Neural progenitor cell (in vitro differentiated cells): ENCODE measurements at regions not wholly inside any gene's neighbourhood (a gene's known extent, or its start where the extent isn't known, plus 50 kb on each side); places are given as distances from the start of the nearest gene placed in this dataset.
"Not testable (repeated sequence)": the region's sequence is repeated elsewhere in the genome, so short reads cannot be mapped to it uniquely, and the experiment has no call there.

Experiments
- DNase-seq: peaks from one replicate; pipeline ENCODE4 v3.0.0-alpha.2; 2016; ENCODE audit warnings: low spot score
- H2AFZ ChIP-seq: fragments of 200-600 bp; sonication (generic); replicated peaks from 2 replicates; pipeline ENCODE4 v1.6.1; 2016; ENCODE audit warnings: antibody characterized with exemption
- H3F3A ChIP-seq: fragments of 200-600 bp; sonication (generic); 2 replicates; pipeline ENCODE4 v1.6.1; 2016; ENCODE audit warnings: antibody characterized with exemption, low read depth
- H3K27ac ChIP-seq: fragments of 200-600 bp; sonication (generic); 2 replicates; pipeline ENCODE4 v1.5.1; 2016; ENCODE audit warnings: mild to moderate bottlenecking
- H3K27me3 ChIP-seq: fragments of 200-600 bp; sonication (generic); 2 replicates; pipeline ENCODE4 v1.6.1; 2016; ENCODE audit warnings: mild to moderate bottlenecking, moderate library complexity
- H3K36me3 ChIP-seq: fragments of 200-600 bp; sonication (generic); 2 replicates; pipeline ENCODE4 v1.5.1; 2016
- H3K4me1 ChIP-seq: fragments of 200-600 bp; sonication (generic); 2 replicates; pipeline ENCODE4 v1.6.1; 2016; ENCODE audit warnings: mixed run types
- H3K4me2 ChIP-seq: fragments of 200-600 bp; sonication (generic); 2 replicates; pipeline ENCODE4 v1.6.1; 2016
- H3K4me3 ChIP-seq: fragments of 200-600 bp; sonication (generic); 2 replicates; pipeline ENCODE4 v1.5.1; 2016
- H3K79me2 ChIP-seq: fragments of 200-600 bp; sonication (generic); 2 replicates; pipeline ENCODE4 v1.6.1; 2016; ENCODE audit warnings: low read depth
- H3K9ac ChIP-seq: fragments of 200-600 bp; sonication (generic); 2 replicates; pipeline ENCODE4 v1.6.1; 2016
- H3K9me3 ChIP-seq: fragments of 200-600 bp; sonication (generic); 2 replicates; pipeline ENCODE4 v1.5.1; 2016; ENCODE audit warnings: low read depth
- H4K20me1 ChIP-seq: fragments of 200-600 bp; sonication (generic); 2 replicates; pipeline ENCODE4 v1.6.1; 2016; ENCODE audit warnings: low read depth
- H3K27ac Mint-ChIP-seq: 3 replicates; pipeline ENCODE4 v1.8.0; 2021; ENCODE audit warnings: mixed read lengths
- H3K27me3 Mint-ChIP-seq: 2 replicates; pipeline ENCODE4 v1.8.0; 2022; ENCODE audit warnings: low read depth, mild to moderate bottlenecking, inconsistent platforms, moderate library complexity, mixed read lengths; ENCODE audit not compliant: insufficient read depth
- H3K36me3 Mint-ChIP-seq: 3 replicates; pipeline ENCODE4 v1.8.0; 2021; ENCODE audit warnings: mixed read lengths
- H3K4me1 Mint-ChIP-seq: 3 replicates; pipeline ENCODE4 v1.8.0; 2021; ENCODE audit warnings: mixed read lengths
- H3K4me3 Mint-ChIP-seq: 3 replicates; pipeline ENCODE4 v1.8.0; 2021; ENCODE audit warnings: mild to moderate bottlenecking, moderate library complexity, mixed read lengths
- H3K9me3 Mint-ChIP-seq: 3 replicates; pipeline ENCODE4 v1.8.0; 2020; ENCODE audit warnings: mixed read lengths
- CTCF ChIP-seq: fragments of 200-600 bp; sonication (generic); IDR thresholded peaks from 2 replicates; pipeline ENCODE4 v1.5.1; 2017; ENCODE audit warnings: antibody characterized with exemption, mild to moderate bottlenecking
- EZH2 ChIP-seq: fragments of 200-600 bp; sonication (generic); IDR thresholded peaks from 2 replicates; pipeline ENCODE4 v1.6.1; 2017; ENCODE audit warnings: antibody characterized with exemption, mild to moderate bottlenecking, moderate library complexity
- EZH2phosphoT487 ChIP-seq: fragments of 200-600 bp; sonication (generic); IDR thresholded peaks from 2 replicates; pipeline ENCODE4 v1.6.1; 2017; ENCODE audit warnings: antibody characterized with exemption

GRCh38 chr5:93355691-93356090 is 225.3 kb downstream of the NR2F1-AS1 start:
- H3K4me2 ChIP-seq = no peak overlapping the region
- no peaks in the 10 kb centered on the region for H3K9me3 ChIP-seq
- H3K9ac ChIP-seq = no peak overlapping the region
- no peaks in the 10 kb centered on the region for H3K36me3 ChIP-seq
- H3K27me3 ChIP-seq = no peaks in the 10 kb centered on the region
- no peaks in the 10 kb centered on the region for H3F3A ChIP-seq
- no peak overlapping the region for H3K27ac ChIP-seq
- no peaks in the 10 kb centered on the region for H3K79me2 ChIP-seq
- Mint-ChIP-seq H3K27me3 (peaks cover 5% of the 10 kb centered on the region), H3K36me3 (peaks cover 3% of the 10 kb centered on the region), H3K27ac (no peak overlapping the region), H3K4me3 (no peak overlapping the region), H3K4me1 (no peaks in the 10 kb centered on the region), H3K9me3 (peaks cover 6% of the 10 kb centered on the region)
- H4K20me1 ChIP-seq = no peaks in the 10 kb centered on the region
- DNase-seq = no peak
- H3K4me1 ChIP-seq = no peaks in the 10 kb centered on the region
- TF ChIP-seq EZH2phosphoT487 = no peak
- TF ChIP-seq CTCF = no peak
- no peak for TF ChIP-seq EZH2
- H2AFZ ChIP-seq = no peak overlapping the region
- H3K4me3 ChIP-seq = no peak overlapping the region

GRCh38 chr5:93352186-93352585 is 228.8 kb downstream of the NR2F1-AS1 start:
- no peak for DNase-seq
- Histone ChIP-seq H3K4me3 (no peak overlapping the region), H3K27me3 (no peaks in the 10 kb centered on the region), H3K4me2 (no peak overlapping the region), H3K36me3 (no peaks in the 10 kb centered on the region), H3K9me3 (no peaks in the 10 kb centered on the region), H3K4me1 (no peaks in the 10 kb centered on the region), H3K9ac (no peak overlapping the region), H4K20me1 (no peaks in the 10 kb centered on the region), H3F3A (no peaks in the 10 kb centered on the region), H2AFZ (no peak overlapping the region), H3K27ac (no peak overlapping the region), H3K79me2 (no peaks in the 10 kb centered on the region)
- Mint-ChIP-seq H3K4me1 (peaks cover 14% of the 10 kb centered on the region), H3K4me3 (no peak overlapping the region), H3K9me3 (peaks cover 6% of the 10 kb centered on the region), H3K36me3 (no peaks in the 10 kb centered on the region), H3K27me3 (peaks cover 5% of the 10 kb centered on the region), H3K27ac (no peak overlapping the region)
- no peak for TF ChIP-seq CTCF
- no peak for TF ChIP-seq EZH2phosphoT487
- TF ChIP-seq EZH2 = no peak

- H3F3A ChIP-seq = no peaks in the 10 kb centered on the region
- peaks cover 14% of the 10 kb centered on the region for H3K4me1 Mint-ChIP-seq
- no peak overlapping the region for H3K4me3 Mint-ChIP-seq
- no peak overlapping the region for H3K4me2 ChIP-seq
- no peak overlapping the region for H2AFZ ChIP-seq
- no peak for DNase-seq
- H3K4me3 ChIP-seq = no peak overlapping the region
- no peak overlapping the region for H3K27ac Mint-ChIP-seq
- H3K9me3 Mint-ChIP-seq = peaks cover 6% of the 10 kb centered on the region
- peaks cover 5% of the 10 kb centered on the region for H3K27me3 Mint-ChIP-seq
- no peaks in the 10 kb centered on the region for H4K20me1 ChIP-seq
- no peaks in the 10 kb centered on the region for H3K9me3 ChIP-seq
- TF ChIP-seq CTCF (no peak), EZH2phosphoT487 (no peak), EZH2 (no peak)
- no peaks in the 10 kb centered on the region for H3K36me3 Mint-ChIP-seq
- H3K9ac ChIP-seq = no peak overlapping the region
- no peaks in the 10 kb centered on the region for H3K79me2 ChIP-seq
- H3K4me1 ChIP-seq = no peaks in the 10 kb centered on the region
- H3K27me3 ChIP-seq = no peaks in the 10 kb centered on the region
- H3K36me3 ChIP-seq = no peaks in the 10 kb centered on the region
- H3K27ac ChIP-seq = no peak overlapping the region
Observed at GRCh38 chr5:93349613-93350012, 231.4 kb downstream of the NR2F1-AS1 start.

GRCh38 chr5:93348231-93348630 is 232.8 kb downstream of the NR2F1-AS1 start:
- peaks cover 14% of the 10 kb centered on the region for H3K4me1 Mint-ChIP-seq
- Histone ChIP-seq H3K4me1 (no peaks in the 10 kb centered on the region), H3K27ac (no peak overlapping the region), H3K9me3 (no peaks in the 10 kb centered on the region), H3K27me3 (no peaks in the 10 kb centered on the region), H3K36me3 (no peaks in the 10 kb centered on the region), H2AFZ (peak overlapping the region; percentile 33), H3K9ac (no peak overlapping the region), H3F3A (no peaks in the 10 kb centered on the region), H3K4me2 (no peak overlapping the region), H4K20me1 (no peaks in the 10 kb centered on the region), H3K4me3 (no peak overlapping the region), H3K79me2 (no peaks in the 10 kb centered on the region)
- H3K27me3 Mint-ChIP-seq = peaks cover 5% of the 10 kb centered on the region
- H3K36me3 Mint-ChIP-seq = no peaks in the 10 kb centered on the region
- H3K4me3 Mint-ChIP-seq = no peak overlapping the region
- peaks cover 4% of the 10 kb centered on the region for H3K9me3 Mint-ChIP-seq
- no peak for TF ChIP-seq EZH2phosphoT487
- no peak for TF ChIP-seq CTCF
- TF ChIP-seq EZH2 = no peak
- H3K27ac Mint-ChIP-seq = no peak overlapping the region
- DNase-seq = no peak

GRCh38 chr5:93346850-93347249 is 234.2 kb downstream of the NR2F1-AS1 start:
- H3K4me1 ChIP-seq, H2AFZ ChIP-seq, H3K27me3 Mint-ChIP-seq, H3K9me3 Mint-ChIP-seq, H3K27me3 ChIP-seq, H3K4me3 ChIP-seq, H3K9me3 ChIP-seq, H3K4me3 Mint-ChIP-seq, H3K4me2 ChIP-seq, H3K27ac Mint-ChIP-seq, H3K36me3 ChIP-seq, H3F3A ChIP-seq, H4K20me1 ChIP-seq, H3K79me2 ChIP-seq, H3K27ac ChIP-seq, H3K9ac ChIP-seq, DNase-seq, H3K36me3 Mint-ChIP-seq: not testable (repeated sequence)
- H3K4me1 Mint-ChIP-seq = peaks cover 22% of the 10 kb centered on the region
